Ishikawa (cell line): ENCODE measurements at regions not wholly inside any gene's neighbourhood (a gene's known extent, or its start where the extent isn't known, plus 50 kb on each side); places are given as distances from the start of the nearest gene placed in this dataset.

Experiments
- CEBPB ChIP-seq: IDR thresholded peaks from 2 replicates; pipeline ENCODE4 v1.6.1; 2012
- CREB1 ChIP-seq: IDR thresholded peaks from 2 replicates; pipeline ENCODE4 v1.6.1; 2012; ENCODE audit warnings: low read depth
- EP300 ChIP-seq: IDR thresholded peaks from 2 replicates; pipeline ENCODE4 v1.6.1; 2012; ENCODE audit warnings: borderline replicate concordance
- REST ChIP-seq: IDR thresholded peaks from 2 replicates; pipeline ENCODE4 v1.6.1; 2012; ENCODE audit warnings: low read depth, mild to moderate bottlenecking
- TEAD4 ChIP-seq: IDR thresholded peaks from 2 replicates; pipeline ENCODE4 v1.6.1; 2012
- USF1 ChIP-seq: IDR thresholded peaks from 2 replicates; pipeline ENCODE4 v1.6.1; 2012
- ZBTB7A ChIP-seq: IDR thresholded peaks from 2 replicates; pipeline ENCODE4 v1.6.1; 2012; ENCODE audit warnings: low read depth

- TF ChIP-seq REST (no peak), USF1 (no peak), ZBTB7A (no peak), CREB1 (no peak), CEBPB (no peak), TEAD4 (no peak), EP300 (no peak)
Observed at GRCh38 chr12:17035372-17035771, 429.4 kb upstream of the LMO3 start.
